CD4-positive, alpha-beta T cell treated with Interferon gamma for 1 hour (primary cell): ENCODE measurements at regions not wholly inside any gene's neighbourhood (a gene's known extent, or its start where the extent isn't known, plus 50 kb on each side); places are given as distances from the start of the nearest gene placed in this dataset.
"Not testable (repeated sequence)": the region's sequence is repeated elsewhere in the genome, so short reads cannot be mapped to it uniquely, and the experiment has no call there.

Experiments used
- DNase-seq: peaks from one replicate; pipeline ENCODE4 v3.0.0-alpha.2; 2020

- no peak for DNase-seq
Observed at GRCh38 chr10:33100781-33101391, 142.9 kb upstream of the ITGB1 start.

- DNase-seq, result no peak
Observed at GRCh38 chr10:33099748-33100147, 141.7 kb upstream of the ITGB1 start.

- DNase-seq, result no peak
Observed at GRCh38 chr10:33098951-33099663, 141.1 kb upstream of the ITGB1 start.

- no peak for DNase-seq
Observed at GRCh38 chr10:33095867-33096815, 138.1 kb upstream of the ITGB1 start.

GRCh38 chr10:33094263-33095051 lies 136.4 kb upstream of the ITGB1 start:
- DNase-seq, result no peak

GRCh38 chr10:33093362-33093761 lies 135.3 kb upstream of the ITGB1 start:
- DNase-seq, result no peak

GRCh38 chr10:33092596-33092995 lies 134.6 kb upstream of the ITGB1 start:
- DNase-seq, result no peak

- DNase-seq, result no peak
Observed at GRCh38 chr10:33091201-33091600, 133.2 kb upstream of the ITGB1 start.

GRCh38 chr10:33088990-33089389 lies 131.0 kb upstream of the ITGB1 start:
- DNase-seq, result no peak

- DNase-seq, result no peak
Observed at GRCh38 chr10:33087922-33088321, 129.9 kb upstream of the ITGB1 start.

GRCh38 chr10:33087152-33087551 lies 129.1 kb upstream of the ITGB1 start:
- DNase-seq, result no peak

GRCh38 chr10:33086100-33086499 lies 128.1 kb upstream of the ITGB1 start:
- no peak for DNase-seq

- no peak for DNase-seq
Observed at GRCh38 chr10:33085313-33085833, 127.3 kb upstream of the ITGB1 start.

GRCh38 chr10:33084453-33084852 lies 126.4 kb upstream of the ITGB1 start:
- no peak for DNase-seq

GRCh38 chr10:33082373-33082895 lies 124.4 kb upstream of the ITGB1 start:
- DNase-seq, result no peak

- not testable (repeated sequence) for DNase-seq
Observed at GRCh38 chr10:33080467-33080866, 122.4 kb upstream of the ITGB1 start.

GRCh38 chr10:33074443-33074842 lies 116.4 kb upstream of the ITGB1 start:
- no peak for DNase-seq

GRCh38 chr10:33073641-33074415 lies 115.8 kb upstream of the ITGB1 start:
- no peak for DNase-seq

- DNase-seq, result no peak
Observed at GRCh38 chr10:33071857-33072256, 113.8 kb upstream of the ITGB1 start.

- no peak for DNase-seq
Observed at GRCh38 chr10:33070101-33070500, 112.1 kb upstream of the ITGB1 start.

- DNase-seq, result no peak
Observed at GRCh38 chr10:33067917-33068316, 109.9 kb upstream of the ITGB1 start.
